Spleen (tissue), 11 donors: ENCODE measurements at regions not wholly inside any gene's neighbourhood (a gene's known extent, or its start where the extent isn't known, plus 50 kb on each side); places are given as distances from the start of the nearest gene placed in this dataset.
A peak's percentile ranks its signal among the peaks of the same experiment; 100 is the strongest.

Experiments
- DNase-seq: peaks from one replicate; pipeline ENCODE4 v3.0.0-alpha.2; 2020
- H3K27ac ChIP-seq, 8 donors: fragments of 200-600 bp; sonication (generic) in 7 of 8; 1 replicate in 4 of 8; 2 replicates in 4 of 8; pipeline versions ENCODE4 v1.5.0 to v1.8.0; 2016 to 2021; ENCODE audit warnings: inconsistent platforms in 4 of 8, mild to moderate bottlenecking in 4 of 8, moderate library complexity in 1 of 8
- H3K27me3 ChIP-seq, 7 donors: fragments of 200-600 bp; sonication (generic) in 6 of 7; replicated peaks in 1 of 7; 1 replicate in 4 of 7; 2 replicates in 3 of 7; pipeline versions ENCODE4 v1.5.0 to v1.8.0; 2016 to 2021; ENCODE audit warnings: inconsistent platforms in 3 of 7, mild to moderate bottlenecking in 1 of 7
- H3K36me3 ChIP-seq, 6 donors: fragments of 200-600 bp; sonication (generic) in 5 of 6; 1 replicate in 4 of 6; 2 replicates in 2 of 6; pipeline versions ENCODE4 v1.5.0 to v1.8.0; 2016 to 2021; ENCODE audit warnings: inconsistent platforms in 2 of 6
- H3K4me1 ChIP-seq, 6 donors: fragments of 200-600 bp; sonication (generic) in 5 of 6; 1 replicate in 3 of 6; 2 replicates in 3 of 6; pipeline versions ENCODE4 v1.5.0 to v1.8.0; 2016 to 2021; ENCODE audit warnings: inconsistent platforms in 3 of 6
- H3K4me3 ChIP-seq, 8 donors: fragments of 200-600 bp; sonication (generic) in 7 of 8; 1 replicate in 4 of 8; 2 replicates in 4 of 8; pipeline versions ENCODE4 v1.5.0 to v1.8.0; 2016 to 2021; ENCODE audit warnings: inconsistent platforms in 4 of 8, mild to moderate bottlenecking in 4 of 8, moderate library complexity in 2 of 8
- H3K9me3 ChIP-seq, 8 donors: fragments of 200-600 bp; sonication (generic) in 7 of 8; 1 replicate in 4 of 8; 2 replicates in 4 of 8; pipeline versions ENCODE4 v1.5.0 to v1.8.0; 2016 to 2021; ENCODE audit warnings: inconsistent platforms in 4 of 8
- CTCF ChIP-seq, 11 experiments: fragments of 200-600 bp in 7 of 11; fragments of 450-650 bp in 4 of 11; sonication (generic) in 4 of 11; IDR thresholded peaks in 8 of 11; conservative IDR thresholded peaks in 3 of 11; 1 replicate in 7 of 11; 2 replicates in 4 of 11; pipeline versions ENCODE4 v1.4.0 to v1.8.0; 2016 to 2021; ENCODE audit warnings: antibody characterized with exemption in 11 of 11, inconsistent platforms in 4 of 11, mild to moderate bottlenecking in 1 of 11
- POLR2A ChIP-seq, 3 donors: fragments of 450-650 bp; IDR thresholded peaks; one replicate each; pipeline ENCODE4 v1.5.1; 2017; ENCODE audit warnings: antibody characterized with exemption in 3 of 3, mild to moderate bottlenecking in 1 of 3
- POLR2AphosphoS5 ChIP-seq, 3 donors: sonication (generic); formaldehyde crosslinking; IDR thresholded peaks; one replicate each; pipeline ENCODE4 v1.5.1; 2017; ENCODE audit warnings: antibody characterized with exemption in 3 of 3
- WGBS, 5 donors: extraction: QIAGEN DNeasy Blood & Tissue Kit in 3 of 5; methylation state at CpG; one replicate each; pipeline versions ENCODE4 v1.1.5 to v1.1.7; 2013 to 2018; 5-methylcytosine and 5-hydroxymethylcytosine counted together
- intact Hi-C: fragments of 100-400 bp; cut with DNase I; formaldehyde crosslinking; loops from one replicate; pipeline ENCODE4 v1.15.0; 2023; ENCODE audit warnings: low total_unique reads
- donor health status: healthy with polysubstance abuse.
- donor health status: DM: no; HTN: no; CAD: no; lungs with moderate emphysema.
- donor health status: DM: no; HTN: no; CAD: no.
- donor health status: Bipolar disorder and iron deficiency.
- donor health status: healthy.
- donor health status: DM: no; HTN: no; CAD: no.
- donor health status: DM: yes; HTN: yes; CAD: no.

- no peaks in the 10 kb centered on the region for H3K36me3 ChIP-seq
- H3K27ac ChIP-seq, result no peak overlapping the region
- H3K4me1 ChIP-seq, result peaks cover 0 to 4% (median 0%) of the 10 kb centered on the region in 6 donors
- DNase-seq, result no peak
- H3K9me3 ChIP-seq, result peaks cover 0 to 18% (median 3%) of the 10 kb centered on the region in 8 donors
- intact Hi-C loops, result no loop called here
- WGBS, 5 donors, result 77 to 94% (median 85%) methylated on average over 2 of the region's 2 CpGs
- no peaks in the 10 kb centered on the region for H3K27me3 ChIP-seq
- TF ChIP-seq POLR2AphosphoS5 (IDR thresholded peaks at IDR 0.05) (no peak), CTCF (IDR thresholded peaks at IDR 0.05 in 8 of 11, conservative IDR thresholded peaks at IDR 0.05 in 3 of 11) (no peak)
- no peak overlapping the region for H3K4me3 ChIP-seq
Observed at GRCh38 chr4:148984951-148985350, 542.7 kb upstream of the NR3C2 start.

GRCh38 chr4:148982200-148982599, 540.0 kb upstream of the NR3C2 start:
- WGBS, 5 donors, result 35 to 47% (median 40%) methylated on average over 4 of the region's 4 CpGs
- no peaks in the 10 kb centered on the region for H3K36me3 ChIP-seq
- TF ChIP-seq POLR2AphosphoS5 (IDR thresholded peaks at IDR 0.05) (peak in 1 of 3 donors; percentile 55), POLR2A (IDR thresholded peaks at IDR 0.05) (no peak)
- H3K4me1 ChIP-seq, result peaks cover 0 to 4% (median 0%) of the 10 kb centered on the region in 6 donors
- intact Hi-C loops, result no loop called here
- no peak for DNase-seq
- peak overlapping the region in 3 of 8 donors; percentile 27 to 64 (median 51) for H3K27ac ChIP-seq
- H3K4me3 ChIP-seq, result no peak overlapping the region
- no peaks in the 10 kb centered on the region for H3K27me3 ChIP-seq
- H3K9me3 ChIP-seq, result peaks cover 0 to 21% (median 3%) of the 10 kb centered on the region in 8 donors

GRCh38 chr4:148980782-148981480, 538.7 kb upstream of the NR3C2 start:
- H3K27ac ChIP-seq, result no peak overlapping the region
- TF ChIP-seq POLR2AphosphoS5 (IDR thresholded peaks at IDR 0.05) (no peak), POLR2A (IDR thresholded peaks at IDR 0.05) (no peak), CTCF (IDR thresholded peaks at IDR 0.05 in 8 of 11, conservative IDR thresholded peaks at IDR 0.05 in 3 of 11) (no peak)

GRCh38 chr4:148978301-148978700, 536.1 kb upstream of the NR3C2 start:
- TF ChIP-seq POLR2AphosphoS5 (IDR thresholded peaks at IDR 0.05) (no peak), CTCF (IDR thresholded peaks at IDR 0.05 in 8 of 11, conservative IDR thresholded peaks at IDR 0.05 in 3 of 11) (no peak), POLR2A (IDR thresholded peaks at IDR 0.05) (no peak)
- intact Hi-C loops, result no loop called here
- Histone ChIP-seq H3K4me1 (peaks cover 0 to 3% (median 0%) of the 10 kb centered on the region in 6 donors), H3K4me3 (no peak overlapping the region), H3K9me3 (peaks cover 0 to 4% (median 1%) of the 10 kb centered on the region in 8 donors), H3K27me3 (no peaks in the 10 kb centered on the region), H3K27ac (no peak overlapping the region), H3K36me3 (no peaks in the 10 kb centered on the region)
- DNase-seq, result no peak
- 84 to 91% (median 85%) methylated on average over 3 of the region's 3 CpGs for WGBS, 5 donors

More at GRCh38 chr4:148980782-148981480, 538.7 kb upstream of the NR3C2 start:
- H3K4me1 ChIP-seq, result peaks cover 0 to 4% (median 0%) of the 10 kb centered on the region in 6 donors
- H3K4me3 ChIP-seq, result no peak overlapping the region
- peaks cover 0 to 21% (median 3%) of the 10 kb centered on the region in 8 donors for H3K9me3 ChIP-seq
- intact Hi-C loops, result no loop called here
- H3K36me3 ChIP-seq, result no peaks in the 10 kb centered on the region
- no peaks in the 10 kb centered on the region for H3K27me3 ChIP-seq
- DNase-seq, result no peak
